ENCODE measurements at regions not wholly inside any gene's neighbourhood (a gene's known extent, or its start where the extent isn't known, plus 50 kb on each side); places are given as distances from the start of the nearest gene placed in this dataset.

DNA sequence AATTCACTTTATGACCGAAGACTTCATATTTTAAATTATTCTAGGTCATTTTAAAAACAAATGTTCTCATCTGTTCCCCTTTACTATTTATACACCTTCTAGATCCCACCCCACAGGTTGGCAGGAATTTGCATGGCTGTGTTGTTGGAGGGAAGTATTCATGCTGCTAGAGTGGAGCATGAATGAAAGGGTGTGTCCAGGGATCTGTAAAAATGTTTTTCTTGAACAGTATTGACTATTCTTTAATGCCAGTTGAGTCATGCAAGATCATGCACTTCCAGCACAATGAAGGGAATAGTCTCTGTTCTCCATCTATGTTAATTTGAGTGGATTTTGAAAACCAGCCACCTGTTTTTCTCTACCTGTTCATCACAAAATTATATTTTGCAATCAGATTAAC lies 52.0 kb upstream of the COL3A1 start:
- DNase-seq (ENCODE audit: low read depth) = no peak

Data from iris pigment epithelial cell (primary cell).